ENCODE measurements at regions not wholly inside any gene's neighbourhood (a gene's known extent, or its start where the extent isn't known, plus 50 kb on each side); places are given as distances from the start of the nearest gene placed in this dataset.

DNA sequence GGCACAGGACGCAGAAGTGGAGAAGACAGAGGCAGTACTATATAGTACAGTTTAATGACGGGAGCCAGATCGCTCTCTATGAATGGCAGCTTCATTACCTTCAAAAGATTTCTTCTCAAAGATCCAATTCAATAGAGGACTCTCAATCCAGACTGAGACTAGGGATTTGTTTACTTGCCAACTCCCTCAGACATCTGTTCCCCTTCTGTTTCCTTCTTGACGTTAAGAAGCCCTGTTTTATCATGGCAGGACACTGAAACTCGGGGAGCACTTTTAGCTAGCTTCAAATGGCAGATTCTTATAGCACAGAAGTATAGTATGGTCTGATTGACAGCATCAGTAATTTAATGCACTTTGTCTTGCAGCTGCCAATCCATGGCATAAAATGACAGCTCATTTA lies 747.3 kb upstream of the C9orf72 start:
- Histone ChIP-seq H2AFZ (ENCODE audit: low read depth, low read length) (no peak overlapping the region), H3K9ac (ENCODE audit: low read length) (no peak overlapping the region), H3K14ac (ENCODE audit: low read length in 2 of 2) (no peak overlapping the region), H2BK12ac (ENCODE audit: low read length in 2 of 2) (no peak overlapping the region), H3K23ac (ENCODE audit: low read length in 2 of 2) (no peak overlapping the region), H3K79me1 (replicated peaks; ENCODE audit: low read length, poor library complexity, severe bottlenecking) (no peaks in the 10 kb centered on the region), H4K8ac (ENCODE audit: low read length) (no peak overlapping the region), H3K4ac (ENCODE audit: low read depth in 1 of 2, low read length in 2 of 2) (no peak overlapping the region), H2BK120ac (ENCODE audit: low read depth, low read length) (no peak overlapping the region), H3K4me1 (ENCODE audit: control insufficient read depth, insufficient read depth, low read depth, low read length) (no peaks in the 10 kb centered on the region), H3K4me3 (ENCODE audit: insufficient read depth in 1 of 2, low read depth in 1 of 2, low read length in 2 of 2) (no peak overlapping the region), H2BK15ac (ENCODE audit: low read depth, poor library complexity, severe bottlenecking) (no peak overlapping the region), H3K18ac (ENCODE audit: low read depth in 1 of 2, low read length in 2 of 2) (no peak overlapping the region), H3K27ac (ENCODE audit: low read length, poor library complexity, severe bottlenecking) (no peak overlapping the region), H3K27me3 (ENCODE audit: control insufficient read depth in 1 of 2, insufficient read depth in 1 of 2, low read length in 2 of 2) (no peaks in the 10 kb centered on the region), H3K4me2 (ENCODE audit: low read length, poor library complexity, severe bottlenecking) (no peak overlapping the region), H2BK5ac (ENCODE audit: low read depth, low read length, poor library complexity, severe bottlenecking) (no peak overlapping the region), H2AK5ac (ENCODE audit: low read length, severe bottlenecking) (no peak overlapping the region), H3K9me3 (ENCODE audit: control insufficient read depth, low read length) (no peaks in the 10 kb centered on the region), H4K91ac (ENCODE audit: low read length) (no peak overlapping the region), H3K36me3 (ENCODE audit: control insufficient read depth in 1 of 2, insufficient read depth in 2 of 2, low read depth in 1 of 2, low read length in 2 of 2) (no peaks in the 10 kb centered on the region)
- WGBS: 60% methylated on average over 5 of the region's 5 CpGs
- no peak for DNase-seq

DNA sequence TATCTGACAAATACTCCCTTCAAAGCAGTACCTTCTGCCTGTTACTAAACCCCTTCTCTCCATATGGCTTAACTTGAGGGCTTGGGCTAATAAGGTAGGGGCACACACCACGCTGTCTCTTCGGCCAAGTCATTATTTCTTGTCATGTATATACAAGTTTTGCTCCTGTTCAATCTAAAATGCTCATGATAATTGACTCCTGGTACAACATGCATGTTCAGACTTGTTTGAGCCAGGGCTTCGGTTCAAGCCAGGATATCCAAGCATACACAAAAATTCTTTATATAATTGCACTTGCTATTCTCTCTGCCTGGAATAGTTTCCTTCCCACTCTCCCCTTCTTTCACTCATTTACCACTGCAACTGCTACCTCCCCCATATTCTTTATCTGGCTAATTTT lies 756.0 kb upstream of the C9orf72 start:
- 89% methylated on average over 3 of the region's 3 CpGs for WGBS
- no peaks in the 10 kb centered on the region for H3K27me3 ChIP-seq (ENCODE audit: control insufficient read depth in 1 of 2, insufficient read depth in 1 of 2, low read length in 2 of 2)
- H3K9ac ChIP-seq (ENCODE audit: low read length): no peak overlapping the region
- H3K14ac ChIP-seq (ENCODE audit: low read length in 2 of 2): no peak overlapping the region
- H2AK5ac ChIP-seq (ENCODE audit: low read length, severe bottlenecking): no peak overlapping the region
- no peaks in the 10 kb centered on the region for H3K4me1 ChIP-seq (ENCODE audit: control insufficient read depth, insufficient read depth, low read depth, low read length)
- no peak for DNase-seq
- H3K36me3 ChIP-seq (ENCODE audit: control insufficient read depth in 1 of 2, insufficient read depth in 2 of 2, low read depth in 1 of 2, low read length in 2 of 2): no peaks in the 10 kb centered on the region
- no peak overlapping the region for H3K4me3 ChIP-seq (ENCODE audit: insufficient read depth in 1 of 2, low read depth in 1 of 2, low read length in 2 of 2)
- H3K18ac ChIP-seq (ENCODE audit: low read depth in 1 of 2, low read length in 2 of 2): no peak overlapping the region
- no peaks in the 10 kb centered on the region for H3K9me3 ChIP-seq (ENCODE audit: control insufficient read depth, low read length)
- H2BK15ac ChIP-seq (ENCODE audit: low read depth, poor library complexity, severe bottlenecking): no peak overlapping the region
- no peak overlapping the region for H3K23ac ChIP-seq (ENCODE audit: low read length in 2 of 2)
- no peak overlapping the region for H2BK5ac ChIP-seq (ENCODE audit: low read depth, low read length, poor library complexity, severe bottlenecking)
- H2BK120ac ChIP-seq (ENCODE audit: low read depth, low read length): no peak overlapping the region
- H2BK12ac ChIP-seq (ENCODE audit: low read length in 2 of 2): no peak overlapping the region
- H2AFZ ChIP-seq (ENCODE audit: low read depth, low read length): no peak overlapping the region
- H3K4me2 ChIP-seq (ENCODE audit: low read length, poor library complexity, severe bottlenecking): no peak overlapping the region
- no peak overlapping the region for H3K27ac ChIP-seq (ENCODE audit: low read length, poor library complexity, severe bottlenecking)
- no peaks in the 10 kb centered on the region for H3K79me1 ChIP-seq (replicated peaks; ENCODE audit: low read length, poor library complexity, severe bottlenecking)
- H4K91ac ChIP-seq (ENCODE audit: low read length): no peak overlapping the region
- H3K4ac ChIP-seq (ENCODE audit: low read depth in 1 of 2, low read length in 2 of 2): no peak overlapping the region
- no peak overlapping the region for H4K8ac ChIP-seq (ENCODE audit: low read length)

DNA sequence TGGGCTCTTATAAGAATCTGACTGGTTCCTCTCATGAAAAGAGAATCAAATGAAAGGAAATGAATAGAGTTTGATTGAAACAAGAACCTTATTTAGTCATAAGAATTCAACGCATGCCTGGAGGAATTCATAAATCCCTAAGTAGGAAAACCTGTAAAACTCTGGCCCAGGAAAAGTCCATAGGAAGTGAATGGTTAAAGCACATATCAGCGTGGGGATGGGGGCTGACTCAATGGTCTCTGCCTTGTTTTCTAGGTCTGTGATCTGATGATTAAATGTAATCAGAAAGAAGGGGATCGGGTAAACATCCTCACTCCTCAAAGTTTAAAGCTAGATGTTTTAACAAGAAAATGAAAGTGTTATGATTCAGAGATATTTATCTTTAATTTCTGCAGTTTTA lies 759.4 kb upstream of the C9orf72 start:
- no peak overlapping the region for H3K4me3 ChIP-seq (ENCODE audit: insufficient read depth in 1 of 2, low read depth in 1 of 2, low read length in 2 of 2)
- no peak overlapping the region for H2BK15ac ChIP-seq (ENCODE audit: low read depth, poor library complexity, severe bottlenecking)
- 53% methylated on average over 2 of the region's 3 CpGs for WGBS
- no peak overlapping the region for H2AFZ ChIP-seq (ENCODE audit: low read depth, low read length)
- no peak overlapping the region for H2AK5ac ChIP-seq (ENCODE audit: low read length, severe bottlenecking)
- H3K9ac ChIP-seq (ENCODE audit: low read length): no peak overlapping the region
- no peaks in the 10 kb centered on the region for H3K4me1 ChIP-seq (ENCODE audit: control insufficient read depth, insufficient read depth, low read depth, low read length)
- H3K14ac ChIP-seq (ENCODE audit: low read length in 2 of 2): no peak overlapping the region
- no peaks in the 10 kb centered on the region for H3K79me1 ChIP-seq (replicated peaks; ENCODE audit: low read length, poor library complexity, severe bottlenecking)
- no peaks in the 10 kb centered on the region for H3K27me3 ChIP-seq (ENCODE audit: control insufficient read depth in 1 of 2, insufficient read depth in 1 of 2, low read length in 2 of 2)
- DNase-seq: no peak
- no peak overlapping the region for H3K18ac ChIP-seq (ENCODE audit: low read depth in 1 of 2, low read length in 2 of 2)
- no peak overlapping the region for H3K4me2 ChIP-seq (ENCODE audit: low read length, poor library complexity, severe bottlenecking)
- no peak overlapping the region for H4K91ac ChIP-seq (ENCODE audit: low read length)
- no peak overlapping the region for H3K4ac ChIP-seq (ENCODE audit: low read depth in 1 of 2, low read length in 2 of 2)
- no peaks in the 10 kb centered on the region for H3K36me3 ChIP-seq (ENCODE audit: control insufficient read depth in 1 of 2, insufficient read depth in 2 of 2, low read depth in 1 of 2, low read length in 2 of 2)
- no peak overlapping the region for H2BK12ac ChIP-seq (ENCODE audit: low read length in 2 of 2)
- no peak overlapping the region for H3K23ac ChIP-seq (ENCODE audit: low read length in 2 of 2)
- H3K9me3 ChIP-seq (ENCODE audit: control insufficient read depth, low read length): no peaks in the 10 kb centered on the region
- no peak overlapping the region for H3K27ac ChIP-seq (ENCODE audit: low read length, poor library complexity, severe bottlenecking)
- H2BK5ac ChIP-seq (ENCODE audit: low read depth, low read length, poor library complexity, severe bottlenecking): no peak overlapping the region
- no peak overlapping the region for H4K8ac ChIP-seq (ENCODE audit: low read length)
- H2BK120ac ChIP-seq (ENCODE audit: low read depth, low read length): no peak overlapping the region

DNA sequence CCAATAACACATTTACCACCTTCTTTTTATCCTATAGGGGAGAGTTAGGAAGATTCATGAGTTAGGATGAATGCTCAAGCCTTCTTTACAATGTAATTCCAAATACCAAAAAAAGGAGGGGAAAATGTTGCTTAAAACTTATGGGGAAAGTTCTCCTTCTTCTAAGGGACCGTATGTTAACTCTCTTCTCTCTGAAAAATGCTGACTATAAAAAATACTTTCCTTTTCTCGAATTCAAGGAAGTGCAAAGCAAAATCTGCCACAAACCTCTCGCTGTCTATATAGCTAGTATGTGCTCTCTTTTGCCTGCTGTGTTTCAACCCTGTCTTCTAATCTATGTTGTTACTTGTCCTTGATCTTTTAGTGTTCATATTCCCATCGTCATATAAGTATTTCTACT lies 768.6 kb upstream of the C9orf72 start:
- Histone ChIP-seq H3K18ac (ENCODE audit: low read depth in 1 of 2, low read length in 2 of 2) (no peak overlapping the region), H3K9me3 (ENCODE audit: control insufficient read depth, low read length) (no peaks in the 10 kb centered on the region), H3K27ac (ENCODE audit: low read length, poor library complexity, severe bottlenecking) (no peak overlapping the region), H4K8ac (ENCODE audit: low read length) (no peak overlapping the region), H3K79me1 (replicated peaks; ENCODE audit: low read length, poor library complexity, severe bottlenecking) (no peaks in the 10 kb centered on the region), H4K91ac (ENCODE audit: low read length) (no peak overlapping the region), H3K23ac (ENCODE audit: low read length in 2 of 2) (no peak overlapping the region), H2BK12ac (ENCODE audit: low read length in 2 of 2) (no peak overlapping the region), H2BK120ac (ENCODE audit: low read depth, low read length) (no peak overlapping the region), H3K4me3 (ENCODE audit: insufficient read depth in 1 of 2, low read depth in 1 of 2, low read length in 2 of 2) (no peak overlapping the region), H3K14ac (ENCODE audit: low read length in 2 of 2) (no peak overlapping the region), H3K4ac (ENCODE audit: low read depth in 1 of 2, low read length in 2 of 2) (no peak overlapping the region), H2AK5ac (ENCODE audit: low read length, severe bottlenecking) (no peak overlapping the region), H2BK5ac (ENCODE audit: low read depth, low read length, poor library complexity, severe bottlenecking) (no peak overlapping the region), H3K4me2 (ENCODE audit: low read length, poor library complexity, severe bottlenecking) (no peak overlapping the region), H3K27me3 (ENCODE audit: control insufficient read depth in 1 of 2, insufficient read depth in 1 of 2, low read length in 2 of 2) (no peaks in the 10 kb centered on the region), H3K36me3 (ENCODE audit: control insufficient read depth in 1 of 2, insufficient read depth in 2 of 2, low read depth in 1 of 2, low read length in 2 of 2) (no peaks in the 10 kb centered on the region), H3K4me1 (ENCODE audit: control insufficient read depth, insufficient read depth, low read depth, low read length) (no peaks in the 10 kb centered on the region), H3K9ac (ENCODE audit: low read length) (no peak overlapping the region), H2AFZ (ENCODE audit: low read depth, low read length) (no peak overlapping the region), H2BK15ac (ENCODE audit: low read depth, poor library complexity, severe bottlenecking) (no peak overlapping the region)
- WGBS: 76% methylated on average over 4 of the region's 4 CpGs
- no peak for DNase-seq
